ENCODE measurements at regions not wholly inside any gene's neighbourhood (a gene's known extent, or its start where the extent isn't known, plus 50 kb on each side); places are given as distances from the start of the nearest gene placed in this dataset.

DNA sequence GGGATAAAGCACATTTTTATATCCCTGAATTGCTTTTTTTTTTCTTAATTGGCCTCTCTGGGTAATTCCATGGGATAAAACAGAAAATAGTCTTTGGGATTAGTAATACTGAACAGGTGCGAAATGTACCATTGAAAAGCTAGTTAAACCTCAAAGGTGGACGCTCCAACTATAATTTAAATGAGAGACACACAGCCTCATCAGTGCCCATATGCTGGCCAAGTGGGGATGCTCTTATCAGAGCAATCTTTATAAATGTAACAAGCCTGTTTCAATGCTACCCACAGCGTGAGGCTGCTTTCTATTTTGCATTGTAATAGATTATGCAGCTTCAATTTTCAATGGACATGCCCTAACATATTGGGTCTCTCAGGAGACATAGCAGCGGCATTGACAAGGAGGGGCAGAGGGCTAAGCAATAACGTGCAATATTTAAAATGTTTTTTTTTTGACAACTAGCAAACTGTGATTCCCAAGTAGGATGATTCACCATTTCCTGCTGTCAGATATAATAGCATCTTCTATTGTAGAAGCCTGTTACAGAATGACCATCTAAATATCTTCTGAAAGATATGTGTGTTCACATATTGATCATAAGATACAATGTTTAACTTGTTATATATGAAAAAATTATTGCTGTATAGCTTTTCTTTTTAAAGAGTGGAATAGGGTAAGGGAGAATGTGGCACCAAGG lies 91.3 kb upstream of the BET1 start:
- TF ChIP-seq, protein P1, sequence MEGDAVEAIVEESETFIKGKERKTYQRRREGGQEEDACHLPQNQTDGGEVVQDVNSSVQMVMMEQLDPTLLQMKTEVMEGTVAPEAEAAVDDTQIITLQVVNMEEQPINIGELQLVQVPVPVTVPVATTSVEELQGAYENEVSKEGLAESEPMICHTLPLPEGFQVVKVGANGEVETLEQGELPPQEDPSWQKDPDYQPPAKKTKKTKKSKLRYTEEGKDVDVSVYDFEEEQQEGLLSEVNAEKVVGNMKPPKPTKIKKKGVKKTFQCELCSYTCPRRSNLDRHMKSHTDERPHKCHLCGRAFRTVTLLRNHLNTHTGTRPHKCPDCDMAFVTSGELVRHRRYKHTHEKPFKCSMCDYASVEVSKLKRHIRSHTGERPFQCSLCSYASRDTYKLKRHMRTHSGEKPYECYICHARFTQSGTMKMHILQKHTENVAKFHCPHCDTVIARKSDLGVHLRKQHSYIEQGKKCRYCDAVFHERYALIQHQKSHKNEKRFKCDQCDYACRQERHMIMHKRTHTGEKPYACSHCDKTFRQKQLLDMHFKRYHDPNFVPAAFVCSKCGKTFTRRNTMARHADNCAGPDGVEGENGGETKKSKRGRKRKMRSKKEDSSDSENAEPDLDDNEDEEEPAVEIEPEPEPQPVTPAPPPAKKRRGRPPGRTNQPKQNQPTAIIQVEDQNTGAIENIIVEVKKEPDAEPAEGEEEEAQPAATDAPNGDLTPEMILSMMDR (IDR thresholded peaks at IDR 0.05), result no peak
- TF ChIP-seq EP300 (IDR thresholded peaks at IDR 0.05), result no peak
- no peak for TF ChIP-seq POLR2AphosphoS5 (IDR thresholded peaks at IDR 0.05)
- no peak for TF ChIP-seq POLR2A (IDR thresholded peaks at IDR 0.05)

All from sigmoid colon (tissue), 4 donors.